Fibroblast of villous mesenchyme (primary cell): ENCODE measurements at regions not wholly inside any gene's neighbourhood (a gene's known extent, or its start where the extent isn't known, plus 50 kb on each side); places are given as distances from the start of the nearest gene placed in this dataset.

Source experiments
- DNase-seq: peaks from one replicate; pipeline ENCODE4 v3.0.0-alpha.2; 2010; ENCODE audit warnings: low read depth
- H3K4me3 ChIP-seq: 2 replicates; pipeline ENCODE4 v1.5.1; 2011; ENCODE audit warnings: low read depth, mild to moderate bottlenecking, low read length
- CTCF ChIP-seq: IDR thresholded peaks from 2 replicates; pipeline ENCODE4 v1.5.1; 2012; ENCODE audit warnings: low read depth, mild to moderate bottlenecking, low read length; ENCODE audit not compliant: insufficient read depth

- DNase-seq = no peak
- TF ChIP-seq CTCF = no peak
- no peak overlapping the region for H3K4me3 ChIP-seq
Measured at GRCh38 chr2:107405261-107405660, 421.4 kb upstream of the RGPD4 start.

- DNase-seq = no peak
- TF ChIP-seq CTCF = no peak
- no peak overlapping the region for H3K4me3 ChIP-seq
Measured at GRCh38 chr2:107407017-107407416, 419.7 kb upstream of the RGPD4 start.

GRCh38 chr2:107407974-107408373 lies 418.7 kb upstream of the RGPD4 start:
- no peak for TF ChIP-seq CTCF
- no peak overlapping the region for H3K4me3 ChIP-seq
- no peak for DNase-seq

GRCh38 chr2:107411267-107411666 lies 415.4 kb upstream of the RGPD4 start:
- no peak for DNase-seq
- no peak for TF ChIP-seq CTCF
- H3K4me3 ChIP-seq = no peak overlapping the region

- H3K4me3 ChIP-seq = no peak overlapping the region
- TF ChIP-seq CTCF = no peak
Measured at GRCh38 chr2:107412209-107412904, 414.3 kb upstream of the RGPD4 start.

GRCh38 chr2:107412981-107413380 lies 413.7 kb upstream of the RGPD4 start:
- DNase-seq = no peak
- no peak for TF ChIP-seq CTCF
- H3K4me3 ChIP-seq = no peak overlapping the region

More at GRCh38 chr2:107412209-107412904, 414.3 kb upstream of the RGPD4 start:
- DNase-seq = peak; percentile 5

GRCh38 chr2:107414376-107414775 lies 412.3 kb upstream of the RGPD4 start:
- TF ChIP-seq CTCF = no peak
- H3K4me3 ChIP-seq = no peak overlapping the region
- DNase-seq = no peak
